Panc1 (cell line): ENCODE measurements at regions not wholly inside any gene's neighbourhood (a gene's known extent, or its start where the extent isn't known, plus 50 kb on each side); places are given as distances from the start of the nearest gene placed in this dataset.
A peak's percentile ranks its signal among the peaks of the same experiment; 100 is the strongest.

ENCODE experiments used
- ATAC-seq: fragments of 200-7000 bp; cut with Tn5 transposase; 2 replicates; pipeline ENCODE4 v1.9.1; 2020; ENCODE audit warnings: mild to moderate bottlenecking, moderate library complexity
- BruUV-seq: library from RNA; stranded (reverse); fragments of 400-500 nt; replicated peaks from 2 replicates; lab custom pipeline; 2021; lab: Mats Ljungman, UMichigan
- CTCF ChIA-PET: fragments of 300-600 bp; sonication (Branson Sonifier 250); formaldehyde crosslinking; loops from one replicate; lab custom pipeline; 2022; ENCODE audit warnings: antibody characterized with exemption; lab: Charles Lee
- POLR2A ChIA-PET: fragments of 300-600 bp; sonication (Branson Sonifier 250); formaldehyde crosslinking; loops from one replicate; lab custom pipeline; 2022; ENCODE audit warnings: antibody characterized with exemption; lab: Charles Lee
- DNase-seq: peaks from one replicate; pipeline ENCODE4 v3.0.0-alpha.2; 2010; ENCODE audit warnings: low read depth, low spot score
- H3K27ac ChIP-seq: 2 replicates; pipeline ENCODE4 v1.5.1; 2011; ENCODE audit warnings: mild to moderate bottlenecking, low read length, inconsistent platforms
- H3K27me3 ChIP-seq: fragments of 200-500 bp; sonication (Bioruptor generic); 2 replicates; pipeline ENCODE4 v1.6.0; 2014; ENCODE audit warnings: low read length, inconsistent platforms; ENCODE audit not compliant: control insufficient read depth, insufficient read depth
- H3K36me3 ChIP-seq: fragments of 200-500 bp; sonication (Bioruptor generic); 2 replicates; pipeline ENCODE4 v1.5.1; 2014; ENCODE audit warnings: inconsistent platforms, mild to moderate bottlenecking, low read length, moderate library complexity; ENCODE audit not compliant: control insufficient read depth, insufficient read depth
- H3K4me1 ChIP-seq: 2 replicates; pipeline ENCODE4 v1.5.1; 2011; ENCODE audit warnings: inconsistent platforms, mild to moderate bottlenecking, low read length, moderate library complexity; ENCODE audit not compliant: control insufficient read depth, insufficient read depth
- H3K4me3 ChIP-seq, 2 experiments: 2 replicates each; pipeline ENCODE4 v1.5.1; 2011 to 2012; ENCODE audit warnings: low read depth in 2 of 2, low read length in 2 of 2, mild to moderate bottlenecking in 2 of 2, inconsistent platforms in 1 of 2, moderate library complexity in 1 of 2
- H3K9me3 ChIP-seq: fragments of 200-500 bp; sonication (Bioruptor generic); 2 replicates; pipeline ENCODE4 v1.5.1; 2014; ENCODE audit warnings: low read depth, mild to moderate bottlenecking, inconsistent platforms, low read length, moderate library complexity; ENCODE audit not compliant: control insufficient read depth, insufficient read depth
- POLR2AphosphoS5 ChIP-seq: IDR thresholded peaks from 2 replicates; pipeline ENCODE4 v1.6.1; 2012; ENCODE audit warnings: mild to moderate bottlenecking, low read depth, low read length, moderate library complexity
- REST ChIP-seq, 2 experiments: IDR thresholded peaks; 2 replicates each; pipeline ENCODE4 v1.6.1; 2011 to 2012; ENCODE audit warnings: low read depth in 2 of 2, control low read depth in 1 of 2, low read length in 1 of 2, mild to moderate bottlenecking in 1 of 2, moderate library complexity in 1 of 2; ENCODE audit not compliant: insufficient read depth in 1 of 2
- SIN3A ChIP-seq: IDR thresholded peaks from 2 replicates; pipeline ENCODE4 v1.6.1; 2012; ENCODE audit warnings: low read depth, mild to moderate bottlenecking, low read length, moderate library complexity, borderline replicate concordance; ENCODE audit not compliant: insufficient read depth
- TCF7L2 ChIP-seq: IDR thresholded peaks from 2 replicates; pipeline ENCODE4 v1.6.1; 2011; ENCODE audit warnings: mild to moderate bottlenecking, low read depth, low read length, inconsistent platforms
- in situ Hi-C: cut with HindIII; loops from 2 replicates; pipeline ENCODE4 v1.10.0; 2016; ENCODE audit warnings: low sequenced_read_pairs, low pct_unique_long_range_greater_than_20kb
- intact Hi-C: fragments of 100-400 bp; cut with micrococcal nuclease; formaldehyde crosslinking; loops from one replicate; pipeline ENCODE4 v1.10.0; 2022; ENCODE audit not compliant: unreplicated experiment
- TF ChIP-seq, protein P1 (sequence below): fragments of 450-650 bp; IDR thresholded peaks from 2 replicates; pipeline ENCODE4 v1.5.1; 2017; ENCODE audit warnings: mild to moderate bottlenecking

DNA sequence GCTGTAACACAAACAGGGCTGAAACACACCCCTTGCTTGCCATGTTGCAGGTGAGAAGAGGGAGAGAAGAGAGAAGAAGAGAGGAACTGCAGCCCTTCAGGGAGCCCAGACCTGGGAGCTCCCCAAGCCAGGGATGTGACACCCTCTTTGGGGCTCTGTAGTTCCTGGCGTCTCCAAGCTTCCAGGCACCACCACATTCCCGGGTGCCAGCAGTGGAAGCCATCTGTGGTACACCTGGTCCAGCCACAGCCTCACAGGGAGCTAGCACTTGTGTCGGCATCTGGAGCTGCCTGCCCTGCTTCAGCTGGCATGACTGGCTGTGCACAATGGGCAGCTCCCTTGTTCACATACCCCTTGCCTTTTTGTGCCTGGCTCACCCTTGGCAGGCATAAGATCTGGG lies 182.1 kb downstream of the DEPDC1B start:
- CTCF ChIA-PET, result no interaction called here

GRCh38 chr5:60517094-60517694 lies 182.8 kb downstream of the DEPDC1B start:
- no peak for TF ChIP-seq REST (IDR thresholded peaks at IDR 0.05; ENCODE audit: insufficient read depth in 1 of 2, low read depth in 2 of 2, low read length in 1 of 2)
- no peak for TF ChIP-seq SIN3A
- TF ChIP-seq POLR2AphosphoS5, result no peak
- TF ChIP-seq, protein P1, sequence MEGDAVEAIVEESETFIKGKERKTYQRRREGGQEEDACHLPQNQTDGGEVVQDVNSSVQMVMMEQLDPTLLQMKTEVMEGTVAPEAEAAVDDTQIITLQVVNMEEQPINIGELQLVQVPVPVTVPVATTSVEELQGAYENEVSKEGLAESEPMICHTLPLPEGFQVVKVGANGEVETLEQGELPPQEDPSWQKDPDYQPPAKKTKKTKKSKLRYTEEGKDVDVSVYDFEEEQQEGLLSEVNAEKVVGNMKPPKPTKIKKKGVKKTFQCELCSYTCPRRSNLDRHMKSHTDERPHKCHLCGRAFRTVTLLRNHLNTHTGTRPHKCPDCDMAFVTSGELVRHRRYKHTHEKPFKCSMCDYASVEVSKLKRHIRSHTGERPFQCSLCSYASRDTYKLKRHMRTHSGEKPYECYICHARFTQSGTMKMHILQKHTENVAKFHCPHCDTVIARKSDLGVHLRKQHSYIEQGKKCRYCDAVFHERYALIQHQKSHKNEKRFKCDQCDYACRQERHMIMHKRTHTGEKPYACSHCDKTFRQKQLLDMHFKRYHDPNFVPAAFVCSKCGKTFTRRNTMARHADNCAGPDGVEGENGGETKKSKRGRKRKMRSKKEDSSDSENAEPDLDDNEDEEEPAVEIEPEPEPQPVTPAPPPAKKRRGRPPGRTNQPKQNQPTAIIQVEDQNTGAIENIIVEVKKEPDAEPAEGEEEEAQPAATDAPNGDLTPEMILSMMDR, result no peak
- no peak for TF ChIP-seq TCF7L2
- DNase-seq, result no peak
- BruUV-seq, result no TSS peak
- Histone ChIP-seq H3K9me3 (no peaks in the 10 kb centered on the region), H3K36me3 (no peaks in the 10 kb centered on the region), H3K27me3 (peaks cover 2% of the 10 kb centered on the region; the same call in 1 of the 2 replicates), H3K4me1 (no peaks in the 10 kb centered on the region), H3K27ac (no peak overlapping the region), H3K4me3 (no peak overlapping the region)
- POLR2A ChIA-PET, result no interaction called here
- CTCF ChIA-PET, result no interaction called here
- ATAC-seq, result 0 out of 2 replicates have a peak, but pooled peaks have one; percentile 42
- intact Hi-C loops (no loop called here), in situ Hi-C loops (no loop called here)

More for the DNA sequence above, 182.1 kb downstream of the DEPDC1B start:
- Histone ChIP-seq H3K4me1 (no peaks in the 10 kb centered on the region), H3K9me3 (no peaks in the 10 kb centered on the region), H3K4me3 (no peak overlapping the region), H3K36me3 (no peaks in the 10 kb centered on the region), H3K27me3 (peaks cover 2% of the 10 kb centered on the region; the same call in 1 of the 2 replicates), H3K27ac (no peak overlapping the region)
- TF ChIP-seq TCF7L2 (no peak), SIN3A (no peak), POLR2AphosphoS5 (no peak), REST (IDR thresholded peaks at IDR 0.05; ENCODE audit: insufficient read depth in 1 of 2, low read depth in 2 of 2, low read length in 1 of 2) (no peak)
- TF ChIP-seq, protein P1, result no peak
- in situ Hi-C loops, result no loop called here
- ATAC-seq (no peak), DNase-seq (no peak)
- intact Hi-C loops, result no loop called here
- BruUV-seq, result no TSS peak
- POLR2A ChIA-PET, result no interaction called here
